GM12878 (cell line): ENCODE measurements at regions not wholly inside any gene's neighbourhood (a gene's known extent, or its start where the extent isn't known, plus 50 kb on each side); places are given as distances from the start of the nearest gene placed in this dataset.

ENCODE experiments used
- BACH1 ChIP-seq: fragments of 450-650 bp; IDR thresholded peaks from 2 replicates; pipeline ENCODE4 v1.6.1; 2017; ENCODE audit warnings: mild to moderate bottlenecking, borderline replicate concordance
- CEBPZ ChIP-seq: fragments of 150-350 bp; IDR thresholded peaks from 2 replicates; pipeline ENCODE4 v1.6.1; 2016; ENCODE audit warnings: low read depth, low read length
- FOS ChIP-seq: IDR thresholded peaks from 3 replicates; pipeline ENCODE4 v1.6.1; 2011; ENCODE audit warnings: borderline replicate concordance; ENCODE audit not compliant: insufficient read length; ENCODE audit errors: extremely low read depth
- IKZF2 ChIP-seq, 2 experiments: fragments of 450-650 bp; IDR thresholded peaks; 2 replicates each; pipeline ENCODE4 v1.6.1; 2017; ENCODE audit warnings: mild to moderate bottlenecking in 2 of 2, moderate library complexity in 2 of 2

DNA sequence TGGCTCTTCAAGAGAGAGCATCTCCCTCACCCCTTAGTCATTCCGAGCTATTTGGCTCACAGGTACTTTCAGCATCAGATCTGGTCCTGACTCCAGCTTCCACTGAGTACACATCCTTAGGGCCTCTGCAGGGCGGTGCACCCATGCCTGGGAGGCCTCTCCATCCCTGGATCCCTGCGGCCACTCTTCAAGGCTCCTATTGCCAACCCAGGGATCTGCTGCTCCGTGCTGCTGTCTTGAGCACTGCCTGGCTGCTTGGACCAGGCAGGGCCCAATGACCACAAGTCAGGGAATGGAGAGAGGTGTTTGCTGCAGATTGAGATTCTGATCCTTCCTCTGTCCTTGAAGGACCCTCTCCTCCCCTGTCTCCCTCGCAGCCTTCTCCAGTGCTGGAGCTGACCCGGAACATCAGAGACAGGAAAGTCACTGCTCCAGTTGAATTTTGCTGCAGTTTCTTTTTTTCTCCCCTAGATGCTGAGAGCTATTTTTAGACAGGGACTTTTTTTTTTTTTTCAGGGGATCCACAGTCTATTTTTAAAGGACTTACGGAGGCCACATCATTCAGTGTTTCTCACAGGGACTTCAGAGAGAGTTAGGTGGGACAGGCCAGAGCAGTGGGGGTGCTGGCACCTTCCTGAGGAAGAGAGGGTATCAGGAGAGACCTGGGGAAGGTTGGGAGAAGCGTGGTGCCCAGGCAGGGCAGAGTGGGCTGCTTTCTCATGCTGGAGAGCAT lies 50.1 kb upstream of the KCNA1 start:
- TF ChIP-seq CEBPZ (no peak), BACH1 (no peak), IKZF2 (IDR thresholded peaks at IDR 0.05) (no peak), FOS (no peak)
